ENCODE measurements at regions not wholly inside any gene's neighbourhood (a gene's known extent, or its start where the extent isn't known, plus 50 kb on each side); places are given as distances from the start of the nearest gene placed in this dataset.

DNA sequence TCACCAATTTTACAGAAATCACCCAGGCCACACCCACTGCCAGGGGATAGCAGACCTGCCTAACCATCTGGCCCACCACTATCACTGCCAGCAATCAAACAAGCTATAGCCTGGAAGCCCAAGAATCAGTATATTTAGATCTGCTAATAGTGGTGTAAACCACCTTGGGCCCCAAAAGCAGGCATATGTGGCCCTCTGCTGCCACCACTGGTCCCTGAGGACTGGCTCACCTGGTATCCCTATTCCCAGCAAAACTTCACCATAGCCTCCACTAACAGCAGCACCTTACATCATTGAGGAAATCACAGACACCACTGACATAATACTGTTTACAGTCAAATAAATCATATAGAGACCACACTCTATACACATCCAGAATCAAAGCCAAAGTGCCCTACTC lies 880.4 kb upstream of the MAN1A1 start:
- TF ChIP-seq CTCF (conservative IDR thresholded peaks at IDR 0.05; ENCODE audit: low read depth in 2 of 2) (peak; percentile 43 to 68; a peak in 3 of 4 replicates), REST (IDR thresholded peaks at IDR 0.05; ENCODE audit: unreplicated experiment) (no peak), POLR2AphosphoS5 (IDR thresholded peaks at IDR 0.05; ENCODE audit: low read depth) (no peak), JUNB (IDR thresholded peaks at IDR 0.05; ENCODE audit: unreplicated experiment) (no peak), CREB1 (CRISPR knock-in tag; IDR thresholded peaks at IDR 0.05; ENCODE audit: low read depth) (no peak), ZNF331 (CRISPR knock-in tag; IDR thresholded peaks at IDR 0.05; ENCODE audit: low read depth) (no peak), EZH2 (IDR thresholded peaks at IDR 0.05; ENCODE audit: low read depth, unreplicated experiment) (no peak), EZH2phosphoT487 (IDR thresholded peaks at IDR 0.05; ENCODE audit: unreplicated experiment) (no peak), STAT1 (IDR thresholded peaks at IDR 0.05; ENCODE audit: unreplicated experiment) (no peak), ZNF114 (CRISPR knock-in tag; IDR thresholded peaks at IDR 0.05) (no peak), NANOG (IDR thresholded peaks at IDR 0.05; ENCODE audit: borderline replicate concordance) (no peak)
- TF ChIP-seq, protein P1, sequence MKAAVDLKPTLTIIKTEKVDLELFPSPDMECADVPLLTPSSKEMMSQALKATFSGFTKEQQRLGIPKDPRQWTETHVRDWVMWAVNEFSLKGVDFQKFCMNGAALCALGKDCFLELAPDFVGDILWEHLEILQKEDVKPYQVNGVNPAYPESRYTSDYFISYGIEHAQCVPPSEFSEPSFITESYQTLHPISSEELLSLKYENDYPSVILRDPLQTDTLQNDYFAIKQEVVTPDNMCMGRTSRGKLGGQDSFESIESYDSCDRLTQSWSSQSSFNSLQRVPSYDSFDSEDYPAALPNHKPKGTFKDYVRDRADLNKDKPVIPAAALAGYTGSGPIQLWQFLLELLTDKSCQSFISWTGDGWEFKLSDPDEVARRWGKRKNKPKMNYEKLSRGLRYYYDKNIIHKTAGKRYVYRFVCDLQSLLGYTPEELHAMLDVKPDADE (IDR thresholded peaks at IDR 0.05), result no peak
- TF ChIP-seq, protein P2, sequence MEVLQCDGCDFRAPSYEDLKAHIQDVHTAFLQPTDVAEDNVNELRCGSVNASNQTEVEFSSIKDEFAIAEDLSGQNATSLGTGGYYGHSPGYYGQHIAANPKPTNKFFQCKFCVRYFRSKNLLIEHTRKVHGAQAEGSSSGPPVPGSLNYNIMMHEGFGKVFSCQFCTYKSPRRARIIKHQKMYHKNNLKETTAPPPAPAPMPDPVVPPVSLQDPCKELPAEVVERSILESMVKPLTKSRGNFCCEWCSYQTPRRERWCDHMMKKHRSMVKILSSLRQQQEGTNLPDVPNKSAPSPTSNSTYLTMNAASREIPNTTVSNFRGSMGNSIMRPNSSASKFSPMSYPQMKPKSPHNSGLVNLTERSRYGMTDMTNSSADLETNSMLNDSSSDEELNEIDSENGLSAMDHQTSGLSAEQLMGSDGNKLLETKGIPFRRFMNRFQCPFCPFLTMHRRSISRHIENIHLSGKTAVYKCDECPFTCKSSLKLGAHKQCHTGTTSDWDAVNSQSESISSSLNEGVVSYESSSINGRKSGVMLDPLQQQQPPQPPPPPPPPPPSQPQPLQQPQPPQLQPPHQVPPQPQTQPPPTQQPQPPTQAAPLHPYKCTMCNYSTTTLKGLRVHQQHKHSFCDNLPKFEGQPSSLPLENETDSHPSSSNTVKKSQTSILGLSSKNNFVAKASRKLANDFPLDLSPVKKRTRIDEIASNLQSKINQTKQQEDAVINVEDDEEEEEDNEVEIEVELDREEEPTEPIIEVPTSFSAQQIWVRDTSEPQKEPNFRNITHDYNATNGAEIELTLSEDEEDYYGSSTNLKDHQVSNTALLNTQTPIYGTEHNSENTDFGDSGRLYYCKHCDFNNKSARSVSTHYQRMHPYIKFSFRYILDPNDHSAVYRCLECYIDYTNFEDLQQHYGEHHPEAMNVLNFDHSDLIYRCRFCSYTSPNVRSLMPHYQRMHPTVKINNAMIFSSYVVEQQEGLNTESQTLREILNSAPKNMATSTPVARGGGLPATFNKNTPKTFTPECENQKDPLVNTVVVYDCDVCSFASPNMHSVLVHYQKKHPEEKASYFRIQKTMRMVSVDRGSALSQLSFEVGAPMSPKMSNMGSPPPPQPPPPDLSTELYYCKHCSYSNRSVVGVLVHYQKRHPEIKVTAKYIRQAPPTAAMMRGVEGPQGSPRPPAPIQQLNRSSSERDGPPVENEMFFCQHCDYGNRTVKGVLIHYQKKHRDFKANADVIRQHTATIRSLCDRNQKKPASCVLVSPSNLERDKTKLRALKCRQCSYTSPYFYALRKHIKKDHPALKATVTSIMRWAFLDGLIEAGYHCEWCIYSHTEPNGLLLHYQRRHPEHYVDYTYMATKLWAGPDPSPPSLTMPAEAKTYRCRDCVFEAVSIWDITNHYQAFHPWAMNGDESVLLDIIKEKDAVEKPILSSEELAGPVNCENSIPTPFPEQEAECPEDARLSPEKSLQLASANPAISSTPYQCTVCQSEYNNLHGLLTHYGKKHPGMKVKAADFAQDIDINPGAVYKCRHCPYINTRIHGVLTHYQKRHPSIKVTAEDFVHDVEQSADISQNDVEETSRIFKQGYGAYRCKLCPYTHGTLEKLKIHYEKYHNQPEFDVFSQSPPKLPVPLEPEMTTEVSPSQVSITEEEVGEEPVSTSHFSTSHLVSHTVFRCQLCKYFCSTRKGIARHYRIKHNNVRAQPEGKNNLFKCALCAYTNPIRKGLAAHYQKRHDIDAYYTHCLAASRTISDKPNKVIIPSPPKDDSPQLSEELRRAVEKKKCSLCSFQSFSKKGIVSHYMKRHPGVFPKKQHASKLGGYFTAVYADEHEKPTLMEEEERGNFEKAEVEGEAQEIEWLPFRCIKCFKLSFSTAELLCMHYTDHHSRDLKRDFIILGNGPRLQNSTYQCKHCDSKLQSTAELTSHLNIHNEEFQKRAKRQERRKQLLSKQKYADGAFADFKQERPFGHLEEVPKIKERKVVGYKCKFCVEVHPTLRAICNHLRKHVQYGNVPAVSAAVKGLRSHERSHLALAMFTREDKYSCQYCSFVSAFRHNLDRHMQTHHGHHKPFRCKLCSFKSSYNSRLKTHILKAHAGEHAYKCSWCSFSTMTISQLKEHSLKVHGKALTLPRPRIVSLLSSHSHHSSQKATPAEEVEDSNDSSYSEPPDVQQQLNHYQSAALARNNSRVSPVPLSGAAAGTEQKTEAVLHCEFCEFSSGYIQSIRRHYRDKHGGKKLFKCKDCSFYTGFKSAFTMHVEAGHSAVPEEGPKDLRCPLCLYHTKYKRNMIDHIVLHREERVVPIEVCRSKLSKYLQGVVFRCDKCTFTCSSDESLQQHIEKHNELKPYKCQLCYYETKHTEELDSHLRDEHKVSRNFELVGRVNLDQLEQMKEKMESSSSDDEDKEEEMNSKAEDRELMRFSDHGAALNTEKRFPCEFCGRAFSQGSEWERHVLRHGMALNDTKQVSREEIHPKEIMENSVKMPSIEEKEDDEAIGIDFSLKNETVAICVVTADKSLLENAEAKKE (CRISPR knock-in tag; IDR thresholded peaks at IDR 0.05), result no peak
